SK-N-SH (cell line): ENCODE measurements at regions not wholly inside any gene's neighbourhood (a gene's known extent, or its start where the extent isn't known, plus 50 kb on each side); places are given as distances from the start of the nearest gene placed in this dataset.

Experiments used
- CTCF ChIA-PET: fragments of 300-600, 350-600 bp; formaldehyde crosslinking; extraction: SDS; loops from one replicate; lab custom pipeline; 2021; lab: Yijun Ruan, JAX
- POLR2A ChIA-PET: fragments of 350-600 bp; sonication (Branson Sonifier 250); formaldehyde crosslinking; extraction: SDS; loops from one replicate; lab custom pipeline; 2020; ENCODE audit warnings: antibody characterized with exemption, inconsistent platforms; lab: Yijun Ruan, JAX
- DNase-seq: peaks from one replicate; pipeline ENCODE4 v3.0.0; 2012
- H2AFZ ChIP-seq: fragments of 200-600 bp; sonication (generic); 2 replicates; pipeline ENCODE4 v1.8.1; 2016; ENCODE audit warnings: antibody characterized with exemption, mild to moderate bottlenecking, low read depth
- H3F3A ChIP-seq: fragments of 200-600 bp; sonication (generic); replicated peaks from 2 replicates; pipeline ENCODE3; 2016; ENCODE audit warnings: antibody characterized with exemption, mild to moderate bottlenecking; ENCODE audit not compliant: insufficient read depth
- H3K27ac ChIP-seq, 2 experiments: fragments of 200-500 bp in 1 of 2; fragments of 200-600 bp in 1 of 2; sonication (Bioruptor generic) in 1 of 2; sonication (generic), shearing (Covaris generic) in 1 of 2; 2 replicates each; pipeline versions ENCODE4 v1.5.1 to v1.6.1; 2014 to 2016; ENCODE audit warnings: low read depth in 2 of 2, inconsistent platforms in 1 of 2, low read length in 1 of 2, mild to moderate bottlenecking in 1 of 2, mixed read lengths in 1 of 2
- H3K27me3 ChIP-seq: fragments of 200-600 bp; sonication (generic), shearing (Covaris generic); 2 replicates; pipeline ENCODE4 v1.6.1; 2016; ENCODE audit warnings: mixed run types; ENCODE audit not compliant: insufficient read depth
- H3K36me3 ChIP-seq, 2 experiments: fragments of 200-500 bp in 1 of 2; fragments of 200-600 bp in 1 of 2; sonication (Bioruptor generic) in 1 of 2; sonication (generic) in 1 of 2; replicated peaks in 1 of 2; 2 replicates each; pipeline versions ENCODE3 to v1.5.1; 2014 to 2016; ENCODE audit warnings: low read length in 1 of 2, mild to moderate bottlenecking in 1 of 2; ENCODE audit not compliant: insufficient read depth in 2 of 2, control insufficient read depth in 1 of 2
- H3K4me1 ChIP-seq, 2 experiments: fragments of 200-500 bp in 1 of 2; fragments of 200-600 bp in 1 of 2; sonication (Bioruptor generic) in 1 of 2; sonication (generic), shearing (Covaris generic) in 1 of 2; 2 replicates each; pipeline versions ENCODE4 v1.5.1 to v1.6.1; 2014 to 2016; ENCODE audit warnings: low read depth in 1 of 2, low read length in 1 of 2, mixed run types in 1 of 2; ENCODE audit not compliant: insufficient read depth in 2 of 2, control insufficient read depth in 1 of 2
- H3K4me2 ChIP-seq: fragments of 200-600 bp; sonication (generic), shearing (Covaris generic); 2 replicates; pipeline ENCODE4 v1.6.1; 2017; ENCODE audit warnings: mixed run types
- H3K4me3 ChIP-seq, 2 experiments: fragments of 200-500 bp in 1 of 2; fragments of 200-600 bp in 1 of 2; sonication (Bioruptor generic) in 1 of 2; sonication (generic), shearing (Covaris generic) in 1 of 2; 2 replicates each; pipeline versions ENCODE4 v1.5.1 to v1.8.1; 2014 to 2016; ENCODE audit warnings: low read depth in 2 of 2, inconsistent platforms in 1 of 2, low read length in 1 of 2, mild to moderate bottlenecking in 1 of 2, mixed read lengths in 1 of 2, moderate library complexity in 1 of 2
- H3K79me2 ChIP-seq: fragments of 200-600 bp; sonication (generic); 2 replicates; pipeline ENCODE4 v1.8.1; 2017; ENCODE audit warnings: mild to moderate bottlenecking; ENCODE audit not compliant: insufficient read depth
- H3K9ac ChIP-seq: fragments of 200-600 bp; sonication (generic); 2 replicates; pipeline ENCODE4 v1.6.1; 2017; ENCODE audit warnings: mixed run types
- H3K9me2 ChIP-seq: fragments of 200-600 bp; sonication (generic); 2 replicates; pipeline ENCODE4 v1.6.1; 2017; ENCODE audit warnings: mixed run types
- H3K9me3 ChIP-seq: fragments of 200-600 bp; sonication (generic); 2 replicates; pipeline ENCODE4 v1.6.1; 2017; ENCODE audit warnings: mixed run types, mild to moderate bottlenecking, moderate library complexity
- H4K20me1 ChIP-seq: fragments of 200-600 bp; sonication (generic); 2 replicates; pipeline ENCODE4 v1.6.1; 2017; ENCODE audit warnings: mild to moderate bottlenecking, mixed run types; ENCODE audit not compliant: insufficient read depth
- CTCF ChIP-seq: fragments of 200-600 bp; sonication (generic); IDR thresholded peaks from 2 replicates; pipeline ENCODE4 v1.6.1; 2017; ENCODE audit warnings: antibody characterized with exemption, mild to moderate bottlenecking, moderate library complexity
- EZH2phosphoT487 ChIP-seq: fragments of 200-600 bp; sonication (generic); IDR thresholded peaks from 2 replicates; pipeline ENCODE4 v1.6.1; 2017; ENCODE audit warnings: low read depth, mixed run types, mild to moderate bottlenecking, antibody characterized with exemption, moderate library complexity, borderline replicate concordance
- FOSL2 ChIP-seq: IDR thresholded peaks from 2 replicates; pipeline ENCODE4 v1.4.0; 2012; ENCODE audit warnings: low read depth, mild to moderate bottlenecking, moderate library complexity, borderline replicate concordance
- FOXJ3 ChIP-seq: sonication (generic); formaldehyde crosslinking; IDR thresholded peaks from 2 replicates; pipeline ENCODE4 v1.5.1; 2020; ENCODE audit warnings: mild to moderate bottlenecking, missing genetic modification reagents
- IRF3 ChIP-seq: fragments of 150-350 bp; IDR thresholded peaks from 2 replicates; pipeline ENCODE4 v1.6.1; 2016; ENCODE audit warnings: mild to moderate bottlenecking, low read depth, low read length
- MEF2A ChIP-seq: IDR thresholded peaks from 2 replicates; pipeline ENCODE4 v1.4.0; 2012; ENCODE audit warnings: low read depth, borderline replicate concordance
- NFIC ChIP-seq: IDR thresholded peaks from 2 replicates; pipeline ENCODE4 v1.4.0; 2012; ENCODE audit warnings: borderline replicate concordance
- NRF1 ChIP-seq: IDR thresholded peaks from 2 replicates; pipeline ENCODE4 v1.6.1; 2012; ENCODE audit warnings: low read depth, mild to moderate bottlenecking, low read length
- PBX3 ChIP-seq: IDR thresholded peaks from 2 replicates; pipeline ENCODE4; 2012
- POLR2AphosphoS5 ChIP-seq: IDR thresholded peaks from 2 replicates; pipeline ENCODE4 v1.6.1; 2012; ENCODE audit warnings: low read depth, low read length
- REST ChIP-seq: IDR thresholded peaks from 2 replicates; pipeline ENCODE4 v1.6.1; 2012; ENCODE audit warnings: mild to moderate bottlenecking, low read depth, low read length, moderate library complexity
- SMC3 ChIP-seq: IDR thresholded peaks from 2 replicates; pipeline ENCODE4 v1.6.1; 2012; ENCODE audit warnings: low read depth, low read length, improper control_type of control experiment
- TCF12 ChIP-seq: IDR thresholded peaks from 2 replicates; pipeline ENCODE4 v1.4.0; 2012
- YY1 ChIP-seq: IDR thresholded peaks from 2 replicates; pipeline ENCODE4 v1.4.0; 2012; ENCODE audit warnings: low read depth, mild to moderate bottlenecking
- WGBS: methylation state at CpG from one replicate; pipeline ENCODE4 v1.1.6; 2017; ENCODE audit warnings: low lambda C conversion rate; 5-methylcytosine and 5-hydroxymethylcytosine counted together

GRCh38 chr5:86884608-86885007, 266.9 kb downstream of the COX7C start:
- ChIA-PET POLR2A (no interaction called here), CTCF (no interaction called here)
- no peaks in the 10 kb centered on the region; the same call in 1 of the 2 replicates for H3K27me3 ChIP-seq
- no peaks in the 10 kb centered on the region for H3F3A ChIP-seq
- H3K9me2 ChIP-seq: no peaks in the 10 kb centered on the region
- no peaks in the 10 kb centered on the region for H3K9me3 ChIP-seq
- H3K79me2 ChIP-seq: no peaks in the 10 kb centered on the region
- no peak overlapping the region for H2AFZ ChIP-seq
- H3K36me3 ChIP-seq: no peaks in the 10 kb centered on the region
- H3K4me1 ChIP-seq: no peaks in the 10 kb centered on the region
- H3K27ac ChIP-seq: no peak overlapping the region
- no peak overlapping the region for H3K4me2 ChIP-seq
- 70% methylated on average over 15 of the region's 16 CpGs for WGBS
- TF ChIP-seq NRF1 (no peak), PBX3 (no peak), FOXJ3 (CRISPR knock-in tag) (no peak), IRF3 (no peak), EZH2phosphoT487 (no peak), MEF2A (no peak), FOSL2 (no peak), REST (no peak)
- DNase-seq: no peak
- H3K9ac ChIP-seq: no peak overlapping the region
- no peaks in the 10 kb centered on the region for H4K20me1 ChIP-seq
- H3K4me3 ChIP-seq: no peak overlapping the region

GRCh38 chr5:86885011-86885410, 267.3 kb downstream of the COX7C start:
- no peak overlapping the region for H3K9ac ChIP-seq
- H3K27me3 ChIP-seq: no peaks in the 10 kb centered on the region; the same call in 1 of the 2 replicates
- H3K9me3 ChIP-seq: no peaks in the 10 kb centered on the region
- H3K4me1 ChIP-seq: no peaks in the 10 kb centered on the region
- no peak overlapping the region for H3K4me3 ChIP-seq
- ChIA-PET CTCF (no interaction called here), POLR2A (no interaction called here)
- no peaks in the 10 kb centered on the region for H3F3A ChIP-seq
- no peak overlapping the region for H3K27ac ChIP-seq
- no peak for DNase-seq
- H3K36me3 ChIP-seq: no peaks in the 10 kb centered on the region
- no peak overlapping the region for H3K4me2 ChIP-seq
- H3K9me2 ChIP-seq: no peaks in the 10 kb centered on the region
- H2AFZ ChIP-seq: no peak overlapping the region
- no peaks in the 10 kb centered on the region for H4K20me1 ChIP-seq
- WGBS: 0% methylated on average over 2 of the region's 2 CpGs
- no peaks in the 10 kb centered on the region for H3K79me2 ChIP-seq
- TF ChIP-seq CTCF (no peak), NFIC (no peak), POLR2AphosphoS5 (no peak), YY1 (no peak), IRF3 (no peak), FOSL2 (no peak), PBX3 (no peak), FOXJ3 (CRISPR knock-in tag) (no peak), TCF12 (no peak), SMC3 (no peak)
